HCT116 (cell line): ENCODE measurements at regions not wholly inside any gene's neighbourhood (a gene's known extent, or its start where the extent isn't known, plus 50 kb on each side); places are given as distances from the start of the nearest gene placed in this dataset.
"Not testable (repeated sequence)": the region's sequence is repeated elsewhere in the genome, so short reads cannot be mapped to it uniquely, and the experiment has no call there.

Experiments used
- CTCF ChIP-seq, 3 experiments: fragments of 200-600 bp in 1 of 3; sonication (generic) in 1 of 3; IDR thresholded peaks in 2 of 3; conservative IDR thresholded peaks in 1 of 3; 2 replicates each; pipeline ENCODE4 v1.5.1; 2012 to 2017; ENCODE audit warnings: low read depth in 2 of 3, low read length in 2 of 3, antibody characterized with exemption in 1 of 3, borderline replicate concordance in 1 of 3, control low read depth in 1 of 3, mild to moderate bottlenecking in 1 of 3, mixed read lengths in 1 of 3, mixed run types in 1 of 3, moderate library complexity in 1 of 3; ENCODE audit not compliant: insufficient read depth in 1 of 3
- MAX ChIP-seq: IDR thresholded peaks from 2 replicates; pipeline ENCODE4 v1.6.1; 2012
- POLR2A ChIP-seq: IDR thresholded peaks from 2 replicates; pipeline ENCODE4 v1.7.0; 2011; ENCODE audit warnings: borderline replicate concordance; ENCODE audit not compliant: insufficient read depth, insufficient read length; ENCODE audit errors: extremely low read depth

- not testable (repeated sequence) for TF ChIP-seq CTCF (IDR thresholded peaks at IDR 0.05 in 2 of 3, conservative IDR thresholded peaks at IDR 0.05 in 1 of 3; ENCODE audit: borderline replicate concordance in 1 of 3, insufficient read depth in 1 of 3, low read depth in 2 of 3, low read length in 2 of 3); POLR2A; MAX
These were observed 454.2 kb downstream of the TP53TG3F start for GRCh38 chr16:33913601-33914000.
